ENCODE measurements at regions not wholly inside any gene's neighbourhood (a gene's known extent, or its start where the extent isn't known, plus 50 kb on each side); places are given as distances from the start of the nearest gene placed in this dataset.

- no peak overlapping the region for H3K4me3 ChIP-seq (ENCODE audit: low read depth in 1 of 2, low read length in 2 of 2)
- no peak overlapping the region for H3K27ac ChIP-seq (ENCODE audit: low read length)
- H3K9me3 ChIP-seq (ENCODE audit: insufficient read depth, low read length, severe bottlenecking): no peaks in the 10 kb centered on the region
- no peaks in the 10 kb centered on the region for H3K36me3 ChIP-seq (ENCODE audit: insufficient read depth, low read length)
- H3K4me2 ChIP-seq (ENCODE audit: insufficient read depth, low read length): no peak overlapping the region
- no peak for ATAC-seq (ENCODE audit: insufficient read depth, low read depth)
- H3K4me1 ChIP-seq (ENCODE audit: insufficient read depth, low read length): no peaks in the 10 kb centered on the region
- no peak overlapping the region for H3K9ac ChIP-seq (ENCODE audit: low read depth, low read length)
- no peak for DNase-seq
- TF ChIP-seq CTCF (IDR thresholded peaks at IDR 0.05; ENCODE audit: borderline replicate concordance, extremely low read depth, low read length, poor library complexity, severe bottlenecking) (no peak), EZH2 (IDR thresholded peaks at IDR 0.05; ENCODE audit: borderline replicate concordance, low read depth, low read length, severe bottlenecking) (no peak)
- H3K27me3 ChIP-seq (ENCODE audit: insufficient read depth, low read length, poor library complexity): no peaks in the 10 kb centered on the region
- no peaks in the 10 kb centered on the region for H4K20me1 ChIP-seq (ENCODE audit: insufficient read depth, low read length)
- no peak overlapping the region for H2AFZ ChIP-seq (ENCODE audit: low read depth, low read length)
- H3K79me2 ChIP-seq (ENCODE audit: insufficient read depth, low read length): no peaks in the 10 kb centered on the region
Measured at GRCh38 chr5:2410451-2410850, 341.0 kb downstream of the IRX2 start.

GRCh38 chr5:2403296-2403695 lies 348.2 kb downstream of the IRX2 start:
- Histone ChIP-seq H3K9me3 (ENCODE audit: insufficient read depth, low read length, severe bottlenecking) (no peaks in the 10 kb centered on the region), H4K20me1 (ENCODE audit: insufficient read depth, low read length) (no peaks in the 10 kb centered on the region), H3K4me1 (ENCODE audit: insufficient read depth, low read length) (no peaks in the 10 kb centered on the region), H3K4me2 (ENCODE audit: insufficient read depth, low read length) (no peak overlapping the region), H3K27me3 (ENCODE audit: insufficient read depth, low read length, poor library complexity) (no peaks in the 10 kb centered on the region), H3K9ac (ENCODE audit: low read depth, low read length) (no peak overlapping the region), H3K36me3 (ENCODE audit: insufficient read depth, low read length) (no peaks in the 10 kb centered on the region), H3K79me2 (ENCODE audit: insufficient read depth, low read length) (no peaks in the 10 kb centered on the region), H2AFZ (ENCODE audit: low read depth, low read length) (no peak overlapping the region), H3K27ac (ENCODE audit: low read length) (no peak overlapping the region), H3K4me3 (ENCODE audit: low read depth in 1 of 2, low read length in 2 of 2) (no peak overlapping the region)
- DNase-seq (no peak), ATAC-seq (ENCODE audit: insufficient read depth, low read depth) (no peak)
- TF ChIP-seq EZH2 (IDR thresholded peaks at IDR 0.05; ENCODE audit: borderline replicate concordance, low read depth, low read length, severe bottlenecking): no peak
- no peak for TF ChIP-seq CTCF (IDR thresholded peaks at IDR 0.05; ENCODE audit: borderline replicate concordance, extremely low read depth, low read length, poor library complexity, severe bottlenecking)

GRCh38 chr5:2399804-2400203 lies 351.7 kb downstream of the IRX2 start:
- H3K9me3 ChIP-seq (ENCODE audit: insufficient read depth, low read length, severe bottlenecking): no peaks in the 10 kb centered on the region
- H3K4me1 ChIP-seq (ENCODE audit: insufficient read depth, low read length): no peaks in the 10 kb centered on the region
- no peak overlapping the region for H3K4me2 ChIP-seq (ENCODE audit: insufficient read depth, low read length)
- no peak overlapping the region for H2AFZ ChIP-seq (ENCODE audit: low read depth, low read length)
- H3K27me3 ChIP-seq (ENCODE audit: insufficient read depth, low read length, poor library complexity): no peaks in the 10 kb centered on the region
- no peak for DNase-seq
- TF ChIP-seq CTCF (IDR thresholded peaks at IDR 0.05; ENCODE audit: borderline replicate concordance, extremely low read depth, low read length, poor library complexity, severe bottlenecking): no peak
- TF ChIP-seq EZH2 (IDR thresholded peaks at IDR 0.05; ENCODE audit: borderline replicate concordance, low read depth, low read length, severe bottlenecking): no peak
- no peaks in the 10 kb centered on the region for H3K79me2 ChIP-seq (ENCODE audit: insufficient read depth, low read length)
- no peak overlapping the region for H3K4me3 ChIP-seq (ENCODE audit: low read depth in 1 of 2, low read length in 2 of 2)
- H3K36me3 ChIP-seq (ENCODE audit: insufficient read depth, low read length): no peaks in the 10 kb centered on the region
- ATAC-seq (ENCODE audit: insufficient read depth, low read depth): no peak
- no peak overlapping the region for H3K27ac ChIP-seq (ENCODE audit: low read length)
- H4K20me1 ChIP-seq (ENCODE audit: insufficient read depth, low read length): no peaks in the 10 kb centered on the region
- H3K9ac ChIP-seq (ENCODE audit: low read depth, low read length): no peak overlapping the region

GRCh38 chr5:2399096-2399495 lies 352.4 kb downstream of the IRX2 start:
- no peak overlapping the region for H3K27ac ChIP-seq (ENCODE audit: low read length)
- no peaks in the 10 kb centered on the region for H3K27me3 ChIP-seq (ENCODE audit: insufficient read depth, low read length, poor library complexity)
- H4K20me1 ChIP-seq (ENCODE audit: insufficient read depth, low read length): no peaks in the 10 kb centered on the region
- H3K4me2 ChIP-seq (ENCODE audit: insufficient read depth, low read length): no peak overlapping the region
- no peaks in the 10 kb centered on the region for H3K36me3 ChIP-seq (ENCODE audit: insufficient read depth, low read length)
- no peak for DNase-seq
- no peak for ATAC-seq (ENCODE audit: insufficient read depth, low read depth)
- no peak overlapping the region for H2AFZ ChIP-seq (ENCODE audit: low read depth, low read length)
- no peaks in the 10 kb centered on the region for H3K79me2 ChIP-seq (ENCODE audit: insufficient read depth, low read length)
- H3K4me1 ChIP-seq (ENCODE audit: insufficient read depth, low read length): no peaks in the 10 kb centered on the region
- H3K9ac ChIP-seq (ENCODE audit: low read depth, low read length): no peak overlapping the region
- H3K4me3 ChIP-seq (ENCODE audit: low read depth in 1 of 2, low read length in 2 of 2): no peak overlapping the region
- no peaks in the 10 kb centered on the region for H3K9me3 ChIP-seq (ENCODE audit: insufficient read depth, low read length, severe bottlenecking)
- TF ChIP-seq EZH2 (IDR thresholded peaks at IDR 0.05; ENCODE audit: borderline replicate concordance, low read depth, low read length, severe bottlenecking): no peak
- TF ChIP-seq CTCF (IDR thresholded peaks at IDR 0.05; ENCODE audit: borderline replicate concordance, extremely low read depth, low read length, poor library complexity, severe bottlenecking): no peak

All from DND-41 (cell line).